ENCODE measurements at regions not wholly inside any gene's neighbourhood (a gene's known extent, or its start where the extent isn't known, plus 50 kb on each side); places are given as distances from the start of the nearest gene placed in this dataset.

- TF ChIP-seq EZH2 (IDR thresholded peaks at IDR 0.05; ENCODE audit: borderline replicate concordance, low read length) (no peak), CTCF (conservative IDR thresholded peaks at IDR 0.05 in 1 of 2, IDR thresholded peaks at IDR 0.05 in 1 of 2; ENCODE audit: extremely low read depth in 1 of 2, insufficient read depth in 1 of 2, low read depth in 1 of 2, low read length in 2 of 2) (no peak)
These were observed 115.4 kb upstream of the ZC3H12A start for GRCh38 chr1:37358992-37359391.
